Body of pancreas (tissue), 4 donors: ENCODE measurements at regions not wholly inside any gene's neighbourhood (a gene's known extent, or its start where the extent isn't known, plus 50 kb on each side); places are given as distances from the start of the nearest gene placed in this dataset.
A peak's percentile ranks its signal among the peaks of the same experiment; 100 is the strongest.

Experiments used
- ATAC-seq: fragments of 150-250 bp; one replicate; pipeline ENCODE4 v1.9.1; 2016
- DNase-seq, 4 donors: peaks; one replicate each; pipeline ENCODE4 v3.0.0-alpha.2; 2019
- H3K27ac ChIP-seq, 4 donors: fragments of 200-600 bp; sonication (generic); 1 replicate in 3 of 4; 2 replicates in 1 of 4; pipeline versions ENCODE4 v1.5.1 to v1.6.1; 2016 to 2019; ENCODE audit warnings: mild to moderate bottlenecking in 1 of 4, mixed read lengths in 1 of 4, moderate library complexity in 1 of 4
- H3K27me3 ChIP-seq, 2 donors: fragments of 200-600 bp; sonication (generic); one replicate each; pipeline ENCODE4 v1.6.0; 2016; ENCODE audit warnings: mild to moderate bottlenecking in 1 of 2
- H3K36me3 ChIP-seq, 2 donors: fragments of 200-600 bp; sonication (generic); replicated peaks in 1 of 2; 2 replicates each; pipeline ENCODE4 v1.5.1; 2016; ENCODE audit warnings: low read depth in 2 of 2; ENCODE audit not compliant: insufficient read depth in 1 of 2
- H3K4me1 ChIP-seq: fragments of 200-600 bp; sonication (generic); one replicate; pipeline ENCODE4 v1.6.0; 2016
- H3K4me3 ChIP-seq, 2 donors: fragments of 200-600 bp; sonication (generic); 1 replicate in 1 of 2; 2 replicates in 1 of 2; pipeline ENCODE4 v1.5.1; 2016 to 2019
- H3K9me3 ChIP-seq, 3 donors: fragments of 200-600 bp; sonication (generic); 1 replicate in 2 of 3; 2 replicates in 1 of 3; pipeline ENCODE4 v1.5.1; 2016
- CTCF ChIP-seq, 7 experiments: fragments of 450-650 bp in 4 of 7; fragments of 200-600 bp in 3 of 7; sonication (generic) in 3 of 7; IDR thresholded peaks; one replicate each; pipeline ENCODE4 v1.5.1; 2016 to 2019; ENCODE audit warnings: antibody characterized with exemption in 7 of 7
- POLR2A ChIP-seq, 3 donors: fragments of 450-650 bp; IDR thresholded peaks; one replicate each; pipeline ENCODE4 v1.6.1; 2016; ENCODE audit warnings: antibody characterized with exemption in 3 of 3, mild to moderate bottlenecking in 2 of 3
- WGBS, 2 donors: methylation state at CpG; one replicate each; pipeline ENCODE4 v1.1.5; 2017; 5-methylcytosine and 5-hydroxymethylcytosine counted together
- intact Hi-C: fragments of 100-400 bp; cut with DNase I; formaldehyde crosslinking; loops from one replicate; pipeline ENCODE4 v1.15.1; 2023

- no peak overlapping the region for H3K27ac ChIP-seq
Observed at GRCh38 chr18:45463451-45463850, 151.8 kb upstream of the SLC14A2 start.

GRCh38 chr18:45464619-45465018 lies 150.7 kb upstream of the SLC14A2 start:
- DNase-seq (peak in 2 of 4 donors; percentile 13 to 16), ATAC-seq (no peak)
- H3K4me3 ChIP-seq, result no peak overlapping the region
- no peaks in the 10 kb centered on the region for H3K4me1 ChIP-seq
- H3K36me3 ChIP-seq, result no peaks in the 10 kb centered on the region
- no peaks in the 10 kb centered on the region for H3K27me3 ChIP-seq
- intact Hi-C loops, result no loop called here
- TF ChIP-seq POLR2A (IDR thresholded peaks at IDR 0.05) (no peak), CTCF (IDR thresholded peaks at IDR 0.05) (no peak)
- no peak overlapping the region for H3K27ac ChIP-seq
- H3K9me3 ChIP-seq, result no peaks in the 10 kb centered on the region
- 41 to 44% methylated on average over 8 of the region's 8 CpGs for WGBS, 2 donors

More at GRCh38 chr18:45463451-45463850, 151.8 kb upstream of the SLC14A2 start:
- intact Hi-C loops, result no loop called here
- no peak for ATAC-seq
- no peak for DNase-seq
- Histone ChIP-seq H3K36me3 (no peaks in the 10 kb centered on the region), H3K27me3 (no peaks in the 10 kb centered on the region), H3K9me3 (no peaks in the 10 kb centered on the region), H3K4me3 (no peak overlapping the region), H3K4me1 (no peaks in the 10 kb centered on the region)
- 71 to 81% methylated on average over 6 of the region's 6 CpGs for WGBS, 2 donors
- TF ChIP-seq CTCF (IDR thresholded peaks at IDR 0.05) (no peak), POLR2A (IDR thresholded peaks at IDR 0.05) (no peak)

GRCh38 chr18:45467293-45467692 lies 148.0 kb upstream of the SLC14A2 start:
- no peaks in the 10 kb centered on the region for H3K9me3 ChIP-seq
- 75 to 79% methylated on average over 2 of the region's 2 CpGs for whole genome bisulfite sequencing, 2 donors
- DNase-seq (no peak), ATAC-seq (no peak)
- H3K4me3 ChIP-seq, result no peak overlapping the region
- no peaks in the 10 kb centered on the region for H3K36me3 ChIP-seq
- H3K4me1 ChIP-seq, result no peaks in the 10 kb centered on the region
- intact Hi-C loops, result no loop called here
- no peak overlapping the region for H3K27ac ChIP-seq
- H3K27me3 ChIP-seq, result no peaks in the 10 kb centered on the region
- TF ChIP-seq CTCF (IDR thresholded peaks at IDR 0.05) (no peak), POLR2A (IDR thresholded peaks at IDR 0.05) (no peak)

- WGBS, 2 donors, result 49 to 59% methylated on average over 2 of the region's 2 CpGs
- no peaks in the 10 kb centered on the region for H3K4me1 ChIP-seq
Observed at GRCh38 chr18:45467945-45468344, 147.3 kb upstream of the SLC14A2 start.

More at GRCh38 chr18:45467945-45468344, 147.3 kb upstream of the SLC14A2 start:
- no peaks in the 10 kb centered on the region for H3K36me3 ChIP-seq
- no peak for TF ChIP-seq CTCF (IDR thresholded peaks at IDR 0.05)
- TF ChIP-seq POLR2A (IDR thresholded peaks at IDR 0.05), result no peak
- no peak for ATAC-seq
- H3K9me3 ChIP-seq, result no peaks in the 10 kb centered on the region
- intact Hi-C loops, result no loop called here
- no peak overlapping the region for H3K4me3 ChIP-seq
- H3K27me3 ChIP-seq, result no peaks in the 10 kb centered on the region
- no peak for DNase-seq
- no peak overlapping the region for H3K27ac ChIP-seq
